Ishikawa (cell line): ENCODE measurements at regions not wholly inside any gene's neighbourhood (a gene's known extent, or its start where the extent isn't known, plus 50 kb on each side); places are given as distances from the start of the nearest gene placed in this dataset.

ENCODE experiments used
- CEBPB ChIP-seq: IDR thresholded peaks from 2 replicates; pipeline ENCODE4 v1.6.1; 2012
- CREB1 ChIP-seq: IDR thresholded peaks from 2 replicates; pipeline ENCODE4 v1.6.1; 2012; ENCODE audit warnings: low read depth
- EGR1 ChIP-seq: IDR thresholded peaks from 2 replicates; pipeline ENCODE4 v1.6.1; 2012
- EP300 ChIP-seq: IDR thresholded peaks from 2 replicates; pipeline ENCODE4 v1.6.1; 2012; ENCODE audit warnings: borderline replicate concordance
- FOXM1 ChIP-seq: IDR thresholded peaks from 2 replicates; pipeline ENCODE4 v1.6.1; 2012; ENCODE audit warnings: low read depth, borderline replicate concordance
- NFIC ChIP-seq: IDR thresholded peaks from 2 replicates; pipeline ENCODE4 v1.6.1; 2012
- RAD21 ChIP-seq: IDR thresholded peaks from 2 replicates; pipeline ENCODE4 v1.6.1; 2012; ENCODE audit warnings: low read depth
- TAF1 ChIP-seq: IDR thresholded peaks from 2 replicates; pipeline ENCODE4 v1.6.1; 2012; ENCODE audit warnings: low read depth, mild to moderate bottlenecking
- TCF12 ChIP-seq: IDR thresholded peaks from 2 replicates; pipeline ENCODE4 v1.6.1; 2012; ENCODE audit warnings: low read depth
- TEAD4 ChIP-seq: IDR thresholded peaks from 2 replicates; pipeline ENCODE4 v1.6.1; 2012
- USF1 ChIP-seq: IDR thresholded peaks from 2 replicates; pipeline ENCODE4 v1.6.1; 2012
- YY1 ChIP-seq: IDR thresholded peaks from 2 replicates; pipeline ENCODE4 v1.6.1; 2012; ENCODE audit warnings: low read depth
- ZBTB7A ChIP-seq: IDR thresholded peaks from 2 replicates; pipeline ENCODE4 v1.6.1; 2012; ENCODE audit warnings: low read depth
- TF ChIP-seq, protein P1 (sequence below): IDR thresholded peaks from 2 replicates; pipeline ENCODE4 v1.6.1; 2012; ENCODE audit warnings: low read depth, mild to moderate bottlenecking
- TF ChIP-seq, protein P2 (sequence below): IDR thresholded peaks from 2 replicates; pipeline ENCODE4 v1.6.1; 2012

GRCh38 chr13:95444006-95444730, 108.4 kb upstream of the CLDN10 start:
- no peak for TF ChIP-seq CEBPB
- TF ChIP-seq FOXM1: no peak
- no peak for TF ChIP-seq TEAD4
- no peak for TF ChIP-seq USF1
- TF ChIP-seq NFIC: no peak
- TF ChIP-seq YY1: no peak
- TF ChIP-seq TAF1: no peak
- TF ChIP-seq, protein P1, sequence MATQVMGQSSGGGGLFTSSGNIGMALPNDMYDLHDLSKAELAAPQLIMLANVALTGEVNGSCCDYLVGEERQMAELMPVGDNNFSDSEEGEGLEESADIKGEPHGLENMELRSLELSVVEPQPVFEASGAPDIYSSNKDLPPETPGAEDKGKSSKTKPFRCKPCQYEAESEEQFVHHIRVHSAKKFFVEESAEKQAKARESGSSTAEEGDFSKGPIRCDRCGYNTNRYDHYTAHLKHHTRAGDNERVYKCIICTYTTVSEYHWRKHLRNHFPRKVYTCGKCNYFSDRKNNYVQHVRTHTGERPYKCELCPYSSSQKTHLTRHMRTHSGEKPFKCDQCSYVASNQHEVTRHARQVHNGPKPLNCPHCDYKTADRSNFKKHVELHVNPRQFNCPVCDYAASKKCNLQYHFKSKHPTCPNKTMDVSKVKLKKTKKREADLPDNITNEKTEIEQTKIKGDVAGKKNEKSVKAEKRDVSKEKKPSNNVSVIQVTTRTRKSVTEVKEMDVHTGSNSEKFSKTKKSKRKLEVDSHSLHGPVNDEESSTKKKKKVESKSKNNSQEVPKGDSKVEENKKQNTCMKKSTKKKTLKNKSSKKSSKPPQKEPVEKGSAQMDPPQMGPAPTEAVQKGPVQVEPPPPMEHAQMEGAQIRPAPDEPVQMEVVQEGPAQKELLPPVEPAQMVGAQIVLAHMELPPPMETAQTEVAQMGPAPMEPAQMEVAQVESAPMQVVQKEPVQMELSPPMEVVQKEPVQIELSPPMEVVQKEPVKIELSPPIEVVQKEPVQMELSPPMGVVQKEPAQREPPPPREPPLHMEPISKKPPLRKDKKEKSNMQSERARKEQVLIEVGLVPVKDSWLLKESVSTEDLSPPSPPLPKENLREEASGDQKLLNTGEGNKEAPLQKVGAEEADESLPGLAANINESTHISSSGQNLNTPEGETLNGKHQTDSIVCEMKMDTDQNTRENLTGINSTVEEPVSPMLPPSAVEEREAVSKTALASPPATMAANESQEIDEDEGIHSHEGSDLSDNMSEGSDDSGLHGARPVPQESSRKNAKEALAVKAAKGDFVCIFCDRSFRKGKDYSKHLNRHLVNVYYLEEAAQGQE: no peak
- TF ChIP-seq, protein P2, sequence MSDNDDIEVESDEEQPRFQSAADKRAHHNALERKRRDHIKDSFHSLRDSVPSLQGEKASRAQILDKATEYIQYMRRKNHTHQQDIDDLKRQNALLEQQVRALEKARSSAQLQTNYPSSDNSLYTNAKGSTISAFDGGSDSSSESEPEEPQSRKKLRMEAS: no peak
- no peak for TF ChIP-seq EGR1
- TF ChIP-seq EP300: no peak

DNA sequence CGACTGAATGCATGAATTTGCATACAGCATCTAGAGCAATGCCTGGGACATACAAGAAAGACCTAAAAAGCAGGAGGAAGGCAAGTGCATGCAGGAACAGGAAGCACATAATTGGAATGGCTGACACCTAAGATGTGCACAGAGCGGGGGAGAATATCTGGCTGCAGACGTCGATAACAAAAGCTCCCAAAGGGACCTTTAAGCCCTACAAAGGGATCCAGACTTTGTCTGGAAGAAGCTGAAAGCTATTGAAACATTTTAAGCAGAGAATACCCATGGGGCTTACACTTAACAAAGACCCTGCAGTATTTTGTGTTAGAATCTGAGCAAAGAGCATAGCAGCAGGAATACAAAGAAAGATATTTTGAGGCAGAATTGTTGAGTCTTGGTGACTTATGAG, 107.4 kb upstream of the CLDN10 start:
- no peak for TF ChIP-seq YY1
- TF ChIP-seq FOXM1: no peak
- no peak for TF ChIP-seq TCF12
- TF ChIP-seq CREB1: no peak
- no peak for TF ChIP-seq EGR1
- no peak for TF ChIP-seq USF1
- TF ChIP-seq TEAD4: no peak
- TF ChIP-seq, protein P1: no peak
- TF ChIP-seq TAF1: no peak

GRCh38 chr13:95447814-95448213, 104.7 kb upstream of the CLDN10 start:
- TF ChIP-seq, protein P2: no peak
- TF ChIP-seq TCF12 (no peak), EP300 (no peak), TAF1 (no peak), EGR1 (no peak), NFIC (no peak), CREB1 (no peak), USF1 (no peak)

GRCh38 chr13:95451656-95452055, 100.9 kb upstream of the CLDN10 start:
- TF ChIP-seq TCF12 (no peak), YY1 (no peak), TAF1 (no peak), CREB1 (no peak), TEAD4 (no peak), RAD21 (no peak), EP300 (no peak)
- TF ChIP-seq, protein P2: no peak

GRCh38 chr13:95452375-95452774, 100.1 kb upstream of the CLDN10 start:
- TF ChIP-seq NFIC (no peak), YY1 (no peak), ZBTB7A (no peak), EP300 (no peak), TCF12 (no peak), EGR1 (no peak), CEBPB (no peak), RAD21 (no peak), TAF1 (no peak), CREB1 (no peak), TEAD4 (no peak), USF1 (no peak), FOXM1 (no peak)
- TF ChIP-seq, protein P2: no peak
- TF ChIP-seq, protein P1: no peak
